MM.1S (cell line): ENCODE measurements at regions not wholly inside any gene's neighbourhood (a gene's known extent, or its start where the extent isn't known, plus 50 kb on each side); places are given as distances from the start of the nearest gene placed in this dataset.

Source experiments
- DNase-seq: peaks from one replicate; pipeline ENCODE4 v3.0.0-alpha.2; 2015
- H2AFZ ChIP-seq: fragments of 300-600 bp; sonication (generic); 2 replicates; pipeline ENCODE4 v1.6.0; 2016; ENCODE audit warnings: antibody characterized with exemption, low read length
- H3F3A ChIP-seq: fragments of 300-600 bp; sonication (generic); 2 replicates; pipeline ENCODE4 v1.6.1; 2016; ENCODE audit warnings: mild to moderate bottlenecking, antibody characterized with exemption, low read length, moderate library complexity, mixed read lengths; ENCODE audit not compliant: insufficient read depth
- H3K27ac ChIP-seq: fragments of 300-600 bp; sonication (generic); 2 replicates; pipeline ENCODE4 v1.5.1; 2016; ENCODE audit warnings: mild to moderate bottlenecking, low read length
- H3K27me3 ChIP-seq: fragments of 300-600 bp; sonication (generic); replicated peaks from 2 replicates; pipeline ENCODE4 v1.6.0; 2016; ENCODE audit warnings: low read length; ENCODE audit not compliant: insufficient read depth
- H3K36me3 ChIP-seq: fragments of 300-600 bp; sonication (generic); replicated peaks from 2 replicates; pipeline ENCODE4 v1.6.1; 2016; ENCODE audit warnings: mild to moderate bottlenecking, low read length, mixed read lengths; ENCODE audit not compliant: insufficient read depth
- H3K4me1 ChIP-seq: fragments of 300-600 bp; sonication (generic); 2 replicates; pipeline ENCODE4 v1.6.1; 2016; ENCODE audit warnings: low read length, mixed read lengths
- H3K4me2 ChIP-seq: fragments of 300-600 bp; sonication (generic); 2 replicates; pipeline ENCODE4 v1.6.0; 2016; ENCODE audit warnings: low read depth, low read length
- H3K4me3 ChIP-seq: fragments of 300-600 bp; sonication (generic); 2 replicates; pipeline ENCODE4 v1.5.1; 2016; ENCODE audit warnings: low read length, mixed read lengths
- H3K79me2 ChIP-seq: fragments of 300-600 bp; sonication (generic); 2 replicates; pipeline ENCODE4 v1.6.1; 2016; ENCODE audit warnings: mixed run types, low read length, mixed read lengths
- H3K9ac ChIP-seq: fragments of 300-600 bp; sonication (generic); 2 replicates; pipeline ENCODE4 v1.6.1; 2016; ENCODE audit warnings: low read length, mixed read lengths
- H3K9me2 ChIP-seq: fragments of 300-600 bp; sonication (generic); replicated peaks from 2 replicates; pipeline ENCODE4 v1.6.1; 2016; ENCODE audit warnings: mild to moderate bottlenecking, low read length, mixed read lengths; ENCODE audit not compliant: insufficient read depth
- H3K9me3 ChIP-seq: fragments of 300-600 bp; sonication (generic); replicated peaks from 2 replicates; pipeline ENCODE4 v1.6.1; 2016; ENCODE audit warnings: mild to moderate bottlenecking, low read length, mixed read lengths; ENCODE audit not compliant: insufficient read depth
- H4K20me1 ChIP-seq: fragments of 300-600 bp; sonication (generic); 2 replicates; pipeline ENCODE4 v1.6.1; 2016; ENCODE audit warnings: mild to moderate bottlenecking, low read length, moderate library complexity, mixed read lengths; ENCODE audit not compliant: insufficient read depth
- EZH2 ChIP-seq: fragments of 300-600 bp; sonication (generic); optimal IDR thresholded peaks from 2 replicates; pipeline ENCODE3; 2017; ENCODE audit warnings: low read depth, mild to moderate bottlenecking, antibody characterized with exemption, low read length, mixed read lengths
- EZH2phosphoT487 ChIP-seq: fragments of 300-600 bp; sonication (generic); IDR thresholded peaks from 2 replicates; pipeline ENCODE4 v1.6.1; 2018; ENCODE audit warnings: antibody characterized with exemption, low read length
- TF ChIP-seq, protein P1 (sequence below): fragments of 300-600 bp; sonication (generic); IDR thresholded peaks from 2 replicates; pipeline ENCODE4 v1.5.1; 2016; ENCODE audit warnings: antibody characterized with exemption, low read length, mixed read lengths

DNA sequence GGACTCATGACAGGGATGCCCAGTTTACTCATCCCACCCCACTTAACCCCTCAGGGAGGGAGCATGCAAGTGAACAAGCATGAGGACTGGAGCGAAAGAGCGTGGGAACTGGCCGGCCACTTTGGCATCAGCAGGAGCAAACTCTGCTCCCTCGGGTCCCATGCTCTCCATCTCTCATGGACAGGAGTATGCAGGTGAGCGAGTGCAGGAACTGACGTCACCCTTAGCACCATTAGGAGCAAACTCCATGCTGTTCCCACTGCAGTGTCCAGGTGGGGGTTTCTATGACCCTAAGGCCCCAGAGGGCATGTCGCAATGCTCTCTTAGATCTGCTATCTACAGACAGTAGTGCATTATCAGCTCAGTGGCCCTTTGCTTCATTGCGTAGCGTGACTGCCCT is 821.8 kb upstream of the LRFN5 start:
- Histone ChIP-seq H3K9ac (no peak overlapping the region), H3K79me2 (no peaks in the 10 kb centered on the region), H3K4me1 (no peaks in the 10 kb centered on the region), H3K9me3 (no peaks in the 10 kb centered on the region), H3K27ac (no peak overlapping the region), H3K27me3 (no peaks in the 10 kb centered on the region), H3K9me2 (no peaks in the 10 kb centered on the region), H3K36me3 (no peaks in the 10 kb centered on the region), H2AFZ (no peak overlapping the region), H4K20me1 (no peaks in the 10 kb centered on the region), H3K4me2 (no peak overlapping the region), H3F3A (no peaks in the 10 kb centered on the region), H3K4me3 (no peak overlapping the region)
- DNase-seq, result no peak
- no peak for TF ChIP-seq EZH2
- TF ChIP-seq, protein P1, sequence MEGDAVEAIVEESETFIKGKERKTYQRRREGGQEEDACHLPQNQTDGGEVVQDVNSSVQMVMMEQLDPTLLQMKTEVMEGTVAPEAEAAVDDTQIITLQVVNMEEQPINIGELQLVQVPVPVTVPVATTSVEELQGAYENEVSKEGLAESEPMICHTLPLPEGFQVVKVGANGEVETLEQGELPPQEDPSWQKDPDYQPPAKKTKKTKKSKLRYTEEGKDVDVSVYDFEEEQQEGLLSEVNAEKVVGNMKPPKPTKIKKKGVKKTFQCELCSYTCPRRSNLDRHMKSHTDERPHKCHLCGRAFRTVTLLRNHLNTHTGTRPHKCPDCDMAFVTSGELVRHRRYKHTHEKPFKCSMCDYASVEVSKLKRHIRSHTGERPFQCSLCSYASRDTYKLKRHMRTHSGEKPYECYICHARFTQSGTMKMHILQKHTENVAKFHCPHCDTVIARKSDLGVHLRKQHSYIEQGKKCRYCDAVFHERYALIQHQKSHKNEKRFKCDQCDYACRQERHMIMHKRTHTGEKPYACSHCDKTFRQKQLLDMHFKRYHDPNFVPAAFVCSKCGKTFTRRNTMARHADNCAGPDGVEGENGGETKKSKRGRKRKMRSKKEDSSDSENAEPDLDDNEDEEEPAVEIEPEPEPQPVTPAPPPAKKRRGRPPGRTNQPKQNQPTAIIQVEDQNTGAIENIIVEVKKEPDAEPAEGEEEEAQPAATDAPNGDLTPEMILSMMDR, result no peak
- TF ChIP-seq EZH2phosphoT487, result no peak

DNA sequence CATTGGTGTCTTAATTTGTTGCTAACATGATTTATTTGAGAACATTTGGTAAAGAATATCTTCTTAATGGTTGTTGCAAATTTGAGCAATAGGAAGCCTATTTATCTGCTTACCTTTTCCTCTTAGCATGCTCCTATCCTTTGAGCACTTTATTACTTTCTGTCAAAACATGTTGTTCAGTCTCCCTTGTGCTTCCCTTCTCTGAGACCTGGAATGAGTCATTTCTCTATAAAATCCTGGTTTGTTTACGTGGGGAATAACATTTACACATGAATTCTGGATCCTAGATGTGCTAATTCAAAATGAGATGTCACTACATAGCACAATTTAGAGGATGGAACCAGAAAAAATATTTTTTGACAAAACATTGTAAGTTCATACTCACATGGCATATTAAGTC is 844.0 kb upstream of the LRFN5 start:
- no peak for TF ChIP-seq EZH2
- TF ChIP-seq EZH2phosphoT487, result no peak
- TF ChIP-seq, protein P1, result no peak
- Histone ChIP-seq H3K27me3 (no peaks in the 10 kb centered on the region), H2AFZ (no peak overlapping the region), H3K27ac (no peak overlapping the region), H3K36me3 (no peaks in the 10 kb centered on the region), H3K4me3 (no peak overlapping the region), H4K20me1 (no peaks in the 10 kb centered on the region), H3F3A (no peaks in the 10 kb centered on the region), H3K9me3 (no peaks in the 10 kb centered on the region), H3K4me1 (no peaks in the 10 kb centered on the region), H3K79me2 (no peaks in the 10 kb centered on the region), H3K4me2 (no peak overlapping the region), H3K9me2 (no peaks in the 10 kb centered on the region), H3K9ac (no peak overlapping the region)
- DNase-seq, result no peak

DNA sequence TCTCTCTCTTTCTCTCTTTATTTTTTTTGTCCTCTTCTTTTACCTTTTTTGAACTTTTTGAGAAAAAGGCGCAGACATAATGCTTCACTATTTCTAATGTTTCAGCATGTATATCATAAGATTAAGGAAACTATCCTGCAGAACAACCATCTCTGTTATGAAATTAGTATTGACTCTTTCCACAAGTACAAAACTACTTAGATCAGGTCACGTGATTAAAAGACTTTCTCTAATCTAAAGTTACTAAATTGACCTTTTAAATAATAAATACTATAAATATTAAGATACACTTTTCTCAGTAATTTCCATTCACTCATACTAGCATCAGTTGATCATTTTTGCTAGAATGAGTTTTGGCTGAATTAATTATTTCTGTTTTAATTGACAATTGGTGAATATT is 844.5 kb upstream of the LRFN5 start:
- Histone ChIP-seq H3K36me3 (no peaks in the 10 kb centered on the region), H3F3A (no peaks in the 10 kb centered on the region), H3K27ac (no peak overlapping the region), H3K4me1 (no peaks in the 10 kb centered on the region), H3K9me3 (no peaks in the 10 kb centered on the region), H3K4me2 (no peak overlapping the region), H3K9ac (no peak overlapping the region), H2AFZ (no peak overlapping the region), H3K27me3 (no peaks in the 10 kb centered on the region), H3K4me3 (no peak overlapping the region), H3K9me2 (no peaks in the 10 kb centered on the region), H4K20me1 (no peaks in the 10 kb centered on the region), H3K79me2 (no peaks in the 10 kb centered on the region)
- TF ChIP-seq EZH2phosphoT487 (no peak), EZH2 (no peak)
- TF ChIP-seq, protein P1, result no peak
- no peak for DNase-seq
